A549 (cell line): ENCODE measurements at regions not wholly inside any gene's neighbourhood (a gene's known extent, or its start where the extent isn't known, plus 50 kb on each side); places are given as distances from the start of the nearest gene placed in this dataset.

Source experiments
- CBX8 ChIP-seq: fragments of 200-600 bp; sonication (generic); IDR thresholded peaks from 2 replicates; pipeline ENCODE4 v1.6.1; 2016
- GATA3 ChIP-seq: IDR thresholded peaks from 2 replicates; pipeline ENCODE4 v1.6.1; 2012; ENCODE audit warnings: borderline replicate concordance
- JUN ChIP-seq, 2 experiments: fragments of >200 bp; sonication (Bioruptor Twin); formaldehyde crosslinking; IDR thresholded peaks; 2 replicates in 1 of 2; 3 replicates in 1 of 2; pipeline ENCODE4 v1.6.1; 2016 to 2017
- MYC ChIP-seq: IDR thresholded peaks from 2 replicates; pipeline ENCODE4 v1.6.1; 2012; ENCODE audit warnings: mild to moderate bottlenecking, inconsistent platforms, low read length, improper control_type of control experiment, borderline replicate concordance
- NR3C1 ChIP-seq: fragments of >200 bp; sonication (Bioruptor Twin); formaldehyde crosslinking; IDR thresholded peaks from 3 replicates; pipeline ENCODE4 v1.6.1; 2017
- ZSCAN20 ChIP-seq: fragments of 250-450 bp; sonication (Bioruptor Pico); IDR thresholded peaks from 2 replicates; pipeline ENCODE4 v1.8.0; 2022; ENCODE audit warnings: mild to moderate bottlenecking, moderate library complexity
- TF ChIP-seq, protein P1 (sequence below): fragments of >200 bp; sonication (Bioruptor Twin); formaldehyde crosslinking; IDR thresholded peaks from 3 replicates; pipeline ENCODE4 v1.6.1; 2016
- TF ChIP-seq, protein P2 (sequence below): fragments of 200-600 bp; sonication (generic); IDR thresholded peaks from 2 replicates; pipeline ENCODE4 v1.6.1; 2016; ENCODE audit warnings: antibody characterized with exemption, mild to moderate bottlenecking, moderate library complexity

DNA sequence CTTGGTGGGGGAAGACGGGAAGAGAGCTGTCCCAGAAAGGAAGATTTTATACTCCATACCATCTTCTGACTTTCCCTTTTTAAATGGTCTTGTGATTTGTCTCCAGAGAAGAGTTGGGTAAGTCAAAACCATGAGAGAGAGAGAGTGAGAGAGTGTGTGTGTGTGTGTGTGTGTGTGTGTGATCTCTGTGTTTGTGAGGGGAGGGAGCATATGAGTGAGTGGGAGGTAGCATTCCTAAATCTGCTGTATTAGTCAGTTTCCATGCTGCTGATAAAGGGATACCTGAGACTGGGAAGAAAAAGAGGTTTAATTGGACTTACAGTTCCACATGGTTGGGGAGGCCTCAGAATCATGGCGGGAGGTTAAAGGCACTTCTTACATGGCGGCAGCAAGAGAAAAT, 102.0 kb upstream of the VANGL1 start:
- no peak for TF ChIP-seq NR3C1
- TF ChIP-seq GATA3: no peak
- TF ChIP-seq, protein P1, sequence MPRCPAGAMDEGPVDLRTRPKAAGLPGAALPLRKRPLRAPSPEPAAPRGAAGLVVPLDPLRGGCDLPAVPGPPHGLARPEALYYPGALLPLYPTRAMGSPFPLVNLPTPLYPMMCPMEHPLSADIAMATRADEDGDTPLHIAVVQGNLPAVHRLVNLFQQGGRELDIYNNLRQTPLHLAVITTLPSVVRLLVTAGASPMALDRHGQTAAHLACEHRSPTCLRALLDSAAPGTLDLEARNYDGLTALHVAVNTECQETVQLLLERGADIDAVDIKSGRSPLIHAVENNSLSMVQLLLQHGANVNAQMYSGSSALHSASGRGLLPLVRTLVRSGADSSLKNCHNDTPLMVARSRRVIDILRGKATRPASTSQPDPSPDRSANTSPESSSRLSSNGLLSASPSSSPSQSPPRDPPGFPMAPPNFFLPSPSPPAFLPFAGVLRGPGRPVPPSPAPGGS: no peak
- TF ChIP-seq JUN (IDR thresholded peaks at IDR 0.05): no peak
- TF ChIP-seq MYC: no peak
- TF ChIP-seq, protein P2, sequence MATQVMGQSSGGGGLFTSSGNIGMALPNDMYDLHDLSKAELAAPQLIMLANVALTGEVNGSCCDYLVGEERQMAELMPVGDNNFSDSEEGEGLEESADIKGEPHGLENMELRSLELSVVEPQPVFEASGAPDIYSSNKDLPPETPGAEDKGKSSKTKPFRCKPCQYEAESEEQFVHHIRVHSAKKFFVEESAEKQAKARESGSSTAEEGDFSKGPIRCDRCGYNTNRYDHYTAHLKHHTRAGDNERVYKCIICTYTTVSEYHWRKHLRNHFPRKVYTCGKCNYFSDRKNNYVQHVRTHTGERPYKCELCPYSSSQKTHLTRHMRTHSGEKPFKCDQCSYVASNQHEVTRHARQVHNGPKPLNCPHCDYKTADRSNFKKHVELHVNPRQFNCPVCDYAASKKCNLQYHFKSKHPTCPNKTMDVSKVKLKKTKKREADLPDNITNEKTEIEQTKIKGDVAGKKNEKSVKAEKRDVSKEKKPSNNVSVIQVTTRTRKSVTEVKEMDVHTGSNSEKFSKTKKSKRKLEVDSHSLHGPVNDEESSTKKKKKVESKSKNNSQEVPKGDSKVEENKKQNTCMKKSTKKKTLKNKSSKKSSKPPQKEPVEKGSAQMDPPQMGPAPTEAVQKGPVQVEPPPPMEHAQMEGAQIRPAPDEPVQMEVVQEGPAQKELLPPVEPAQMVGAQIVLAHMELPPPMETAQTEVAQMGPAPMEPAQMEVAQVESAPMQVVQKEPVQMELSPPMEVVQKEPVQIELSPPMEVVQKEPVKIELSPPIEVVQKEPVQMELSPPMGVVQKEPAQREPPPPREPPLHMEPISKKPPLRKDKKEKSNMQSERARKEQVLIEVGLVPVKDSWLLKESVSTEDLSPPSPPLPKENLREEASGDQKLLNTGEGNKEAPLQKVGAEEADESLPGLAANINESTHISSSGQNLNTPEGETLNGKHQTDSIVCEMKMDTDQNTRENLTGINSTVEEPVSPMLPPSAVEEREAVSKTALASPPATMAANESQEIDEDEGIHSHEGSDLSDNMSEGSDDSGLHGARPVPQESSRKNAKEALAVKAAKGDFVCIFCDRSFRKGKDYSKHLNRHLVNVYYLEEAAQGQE: no peak
- TF ChIP-seq ZSCAN20 (CRISPR knock-in tag): no peak
- no peak for TF ChIP-seq CBX8
